Trophoblast cell (in vitro differentiated cells and primary cell): ENCODE measurements at regions not wholly inside any gene's neighbourhood (a gene's known extent, or its start where the extent isn't known, plus 50 kb on each side); places are given as distances from the start of the nearest gene placed in this dataset.

Source experiments
- DNase-seq, 2 donors: peaks; one replicate each; pipeline ENCODE4 v3.0.0-alpha.2; 2016
- H2AFZ ChIP-seq: 2 replicates; pipeline ENCODE4 v1.6.1; 2013; ENCODE audit warnings: low read length, moderate library complexity, mild to moderate bottlenecking; ENCODE audit not compliant: insufficient read depth, poor library complexity
- H2AK5ac ChIP-seq: 2 replicates; pipeline ENCODE4 v1.6.1; 2013; ENCODE audit warnings: mild to moderate bottlenecking, low read length
- H2BK120ac ChIP-seq: 2 replicates; pipeline ENCODE4 v1.6.1; 2013; ENCODE audit warnings: low read length, mild to moderate bottlenecking, moderate library complexity; ENCODE audit not compliant: insufficient read depth, poor library complexity
- H2BK12ac ChIP-seq: 2 replicates; pipeline ENCODE4 v1.6.1; 2013; ENCODE audit warnings: mild to moderate bottlenecking, low read length, moderate library complexity
- H2BK5ac ChIP-seq: 2 replicates; pipeline ENCODE4 v1.6.1; 2013; ENCODE audit warnings: low read length, low read depth, moderate library complexity, mild to moderate bottlenecking; ENCODE audit not compliant: poor library complexity
- H3K14ac ChIP-seq: 2 replicates; pipeline ENCODE4 v1.6.1; 2013; ENCODE audit warnings: mild to moderate bottlenecking, low read length
- H3K18ac ChIP-seq: 2 replicates; pipeline ENCODE4 v1.6.1; 2013; ENCODE audit warnings: mild to moderate bottlenecking, low read length
- H3K23ac ChIP-seq: 2 replicates; pipeline ENCODE4 v1.6.1; 2013; ENCODE audit warnings: low read length
- H3K27ac ChIP-seq: 2 replicates; pipeline ENCODE4 v1.5.1; 2013; ENCODE audit warnings: low read depth, mild to moderate bottlenecking, inconsistent platforms, low read length, moderate library complexity
- H3K27me3 ChIP-seq: 2 replicates; pipeline ENCODE4 v1.6.1; 2013; ENCODE audit warnings: inconsistent platforms, mild to moderate bottlenecking, low read length, moderate library complexity; ENCODE audit not compliant: insufficient read depth
- H3K36me3 ChIP-seq, 2 experiments: 1 replicate in 1 of 2; 2 replicates in 1 of 2; pipeline ENCODE4 v1.6.1; 2013; ENCODE audit warnings: low read length in 2 of 2, mild to moderate bottlenecking in 2 of 2, moderate library complexity in 1 of 2; ENCODE audit not compliant: insufficient read depth in 2 of 2, control insufficient read depth in 1 of 2
- H3K4ac ChIP-seq: 2 replicates; pipeline ENCODE4 v1.6.1; 2013; ENCODE audit warnings: low read depth, mild to moderate bottlenecking, low read length, moderate library complexity
- H3K4me1 ChIP-seq, 2 experiments: 1 replicate in 1 of 2; 2 replicates in 1 of 2; pipeline ENCODE4 v1.6.1; 2013; ENCODE audit warnings: low read length in 2 of 2, mild to moderate bottlenecking in 2 of 2, moderate library complexity in 1 of 2; ENCODE audit not compliant: insufficient read depth in 2 of 2, control insufficient read depth in 1 of 2
- H3K4me2 ChIP-seq: 2 replicates; pipeline ENCODE4 v1.6.1; 2013; ENCODE audit warnings: inconsistent platforms, mild to moderate bottlenecking, low read length, moderate library complexity
- H3K4me3 ChIP-seq: 2 replicates; pipeline ENCODE4 v1.5.1; 2013; ENCODE audit warnings: mild to moderate bottlenecking, low read depth, low read length, inconsistent platforms
- H3K79me1 ChIP-seq: one replicate; pipeline ENCODE4 v1.6.1; 2013; ENCODE audit warnings: low read length
- H3K79me2 ChIP-seq: 2 replicates; pipeline ENCODE4 v1.6.1; 2013; ENCODE audit warnings: low read length, mild to moderate bottlenecking; ENCODE audit not compliant: control insufficient read depth, insufficient read depth, poor library complexity
- H3K9ac ChIP-seq: 2 replicates; pipeline ENCODE4 v1.6.1; 2013; ENCODE audit warnings: mild to moderate bottlenecking, low read length
- H3K9me3 ChIP-seq: 2 replicates; pipeline ENCODE4 v1.6.1; 2013; ENCODE audit warnings: low read depth, mild to moderate bottlenecking, control low read depth, inconsistent platforms, low read length; ENCODE audit not compliant: insufficient read depth
- H4K12ac ChIP-seq: 2 replicates; pipeline ENCODE4 v1.6.1; 2013; ENCODE audit warnings: low read depth, mild to moderate bottlenecking, low read length, moderate library complexity
- H4K8ac ChIP-seq: 2 replicates; pipeline ENCODE4 v1.6.1; 2013; ENCODE audit warnings: low read depth, mild to moderate bottlenecking, low read length, moderate library complexity
- H4K91ac ChIP-seq: one replicate; pipeline ENCODE4 v1.6.1; 2013; ENCODE audit warnings: low read depth, mild to moderate bottlenecking, low read length, moderate library complexity
- WGBS: extraction: QIAGEN DNeasy Blood & Tissue Kit; methylation state at CpG from one replicate; pipeline ENCODE4 v1.1.7; 2013; ENCODE audit warnings: missing lambda C conversion rate; ENCODE audit not compliant: insufficient read length, insufficient coverage; ENCODE audit errors: extremely low coverage; 5-methylcytosine and 5-hydroxymethylcytosine counted together

GRCh38 chr3:159764490-159765029, 224.1 kb upstream of the IL12A start:
- H3K18ac ChIP-seq, result peak overlapping the region; percentile 98
- no peak overlapping the region for H3K23ac ChIP-seq
- H2AFZ ChIP-seq, result peak overlapping the region; percentile 69
- H3K14ac ChIP-seq, result peak overlapping the region; percentile 95
- no peaks in the 10 kb centered on the region for H3K27me3 ChIP-seq
- peak overlapping the region; percentile 79 for H3K9ac ChIP-seq
- H3K9me3 ChIP-seq, result no peaks in the 10 kb centered on the region
- peak overlapping the region; percentile 45 for H2BK12ac ChIP-seq
- H2AK5ac ChIP-seq, result peak overlapping the region; percentile 21
- peak overlapping the region; percentile 93 for H3K4me2 ChIP-seq
- H3K79me1 ChIP-seq, result peaks cover 24% of the 10 kb centered on the region
- no peak for DNase-seq
- H2BK120ac ChIP-seq, result peak overlapping the region; percentile 98
- H3K4me3 ChIP-seq, result peak overlapping the region; percentile 94
- H2BK5ac ChIP-seq, result peak overlapping the region; percentile 91
- peak overlapping the region; percentile 91 for H3K4ac ChIP-seq
- peak overlapping the region; percentile 98 for H3K27ac ChIP-seq
- H4K8ac ChIP-seq, result peak overlapping the region; percentile 70
- H3K36me3 ChIP-seq, result peaks cover 4 to 6% of the 10 kb centered on the region in 2 experiments
- WGBS, result no CpG with 5 or more reads among the region's 51 CpGs
- H3K4me1 ChIP-seq, result peaks cover 6 to 17% of the 10 kb centered on the region in 2 experiments
- peak overlapping the region; percentile 98 for H4K91ac ChIP-seq
- peak overlapping the region; percentile 87 for H4K12ac ChIP-seq
- peaks cover 20% of the 10 kb centered on the region for H3K79me2 ChIP-seq

GRCh38 chr3:159765030-159765859, 223.4 kb upstream of the IL12A start:
- Histone ChIP-seq H3K4me1 (peaks cover 6 to 17% of the 10 kb centered on the region in 2 experiments), H3K18ac (peak overlapping the region; percentile 98), H3K27ac (peak overlapping the region; percentile 98), H3K4me3 (peak overlapping the region; percentile 94), H2AFZ (peak overlapping the region; percentile 66), H3K79me1 (peaks cover 24% of the 10 kb centered on the region), H4K91ac (peak overlapping the region; percentile 98), H2BK120ac (peak overlapping the region; percentile 98), H3K23ac (no peak overlapping the region), H3K36me3 (peaks cover 4 to 6% of the 10 kb centered on the region in 2 experiments), H3K4me2 (peak overlapping the region; percentile 93), H2AK5ac (peak overlapping the region; percentile 21), H2BK12ac (peak overlapping the region; percentile 45), H3K9me3 (no peaks in the 10 kb centered on the region), H4K12ac (peak overlapping the region; percentile 87), H4K8ac (peak overlapping the region; percentile 70), H3K27me3 (no peaks in the 10 kb centered on the region), H3K4ac (peak overlapping the region; percentile 91), H3K14ac (peak overlapping the region; percentile 95), H3K79me2 (peaks cover 20% of the 10 kb centered on the region), H3K9ac (peak overlapping the region; percentile 79), H2BK5ac (peak overlapping the region; percentile 91)
- DNase-seq, result peak; percentile 92 to 94
- WGBS, result no CpG with 5 or more reads among the region's 47 CpGs

- H3K4me3 ChIP-seq, result peak overlapping the region; percentile 65
- peak overlapping the region; percentile 76 for H2BK5ac ChIP-seq
- H3K79me1 ChIP-seq, result peaks cover 24% of the 10 kb centered on the region
- H3K14ac ChIP-seq, result peak overlapping the region; percentile 40
- H3K4me2 ChIP-seq, result peak overlapping the region; percentile 93
- H3K36me3 ChIP-seq, result peaks cover 4 to 6% of the 10 kb centered on the region in 2 experiments
- H4K91ac ChIP-seq, result peak overlapping the region; percentile 34
- peak overlapping the region; percentile 63 for H4K8ac ChIP-seq
- H3K27ac ChIP-seq, result peak overlapping the region; percentile 98
- H3K27me3 ChIP-seq, result no peaks in the 10 kb centered on the region
- DNase-seq, result no peak
- no peak overlapping the region for H2AK5ac ChIP-seq
- WGBS, result no CpG with 5 or more reads among the region's 5 CpGs
- H3K79me2 ChIP-seq, result peaks cover 20% of the 10 kb centered on the region
- peak overlapping the region; percentile 75 for H3K18ac ChIP-seq
- H2BK120ac ChIP-seq, result peak overlapping the region; percentile 37
- H3K9me3 ChIP-seq, result no peaks in the 10 kb centered on the region
- no peak overlapping the region for H2AFZ ChIP-seq
- no peak overlapping the region for H3K23ac ChIP-seq
- H3K4me1 ChIP-seq, result peaks cover 6 to 17% of the 10 kb centered on the region in 2 experiments
- H2BK12ac ChIP-seq, result peak overlapping the region; percentile 28
- peak overlapping the region; percentile 69 for H3K9ac ChIP-seq
- no peak overlapping the region for H4K12ac ChIP-seq
- H3K4ac ChIP-seq, result peak overlapping the region; percentile 76
Measured at GRCh38 chr3:159765860-159766294, 222.8 kb upstream of the IL12A start.

- Histone ChIP-seq H3K27me3 (no peaks in the 10 kb centered on the region), H3K79me2 (peaks cover 20% of the 10 kb centered on the region), H3K18ac (no peak overlapping the region), H2AFZ (no peak overlapping the region), H3K4me1 (peaks cover 6 to 17% of the 10 kb centered on the region in 2 experiments), H3K4me2 (peak overlapping the region; percentile 93), H4K12ac (no peak overlapping the region), H2AK5ac (no peak overlapping the region), H3K36me3 (peaks cover 4 to 6% of the 10 kb centered on the region in 2 experiments), H3K4me3 (no peak overlapping the region), H3K4ac (peak overlapping the region; percentile 9), H3K27ac (no peak overlapping the region), H2BK12ac (no peak overlapping the region), H3K9me3 (no peaks in the 10 kb centered on the region), H3K79me1 (peaks cover 24% of the 10 kb centered on the region), H4K8ac (no peak overlapping the region), H2BK120ac (no peak overlapping the region), H3K14ac (no peak overlapping the region), H4K91ac (no peak overlapping the region), H2BK5ac (no peak overlapping the region), H3K23ac (no peak overlapping the region), H3K9ac (no peak overlapping the region)
- peak; percentile 21 to 37 for DNase-seq
- no CpG with 5 or more reads among the region's 2 CpGs for WGBS
Measured at GRCh38 chr3:159766563-159767185, 222.0 kb upstream of the IL12A start.
